ENCODE measurements at regions not wholly inside any gene's neighbourhood (a gene's known extent, or its start where the extent isn't known, plus 50 kb on each side); places are given as distances from the start of the nearest gene placed in this dataset.
"Not testable (repeated sequence)": the region's sequence is repeated elsewhere in the genome, so short reads cannot be mapped to it uniquely, and the experiment has no call there.

DNA sequence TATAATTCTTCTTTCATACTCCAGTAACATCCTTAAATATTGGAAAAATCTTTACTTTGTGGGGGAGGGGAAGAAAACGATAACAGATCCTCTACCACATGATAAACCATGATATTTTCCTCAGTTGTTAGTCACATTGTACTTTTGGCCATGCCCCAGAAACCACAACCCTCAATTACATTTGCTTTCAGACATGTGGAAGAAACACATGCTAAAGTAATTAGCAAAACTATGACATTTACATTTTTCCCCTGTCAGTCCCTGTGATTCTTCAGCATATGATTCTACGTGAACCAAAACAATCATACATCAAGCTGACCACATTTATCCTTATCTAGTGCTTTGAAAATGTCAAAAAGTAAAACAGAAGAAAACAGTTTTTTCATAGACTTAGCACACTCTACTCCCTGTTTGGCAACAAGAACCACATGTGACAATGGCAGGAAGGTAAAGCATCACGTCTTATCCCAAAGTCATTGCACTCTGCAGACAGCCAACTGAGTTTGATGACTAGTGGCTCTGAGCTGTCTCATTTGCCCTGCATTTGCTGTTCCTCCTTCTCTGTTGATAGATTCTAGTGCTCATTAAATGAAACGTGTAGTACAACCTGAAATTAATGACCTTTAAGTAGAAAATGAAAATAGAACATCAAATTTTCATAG, 505.8 kb upstream of the MARCKS start:
- DNase-seq (ENCODE audit: low spot score): no peak

DNA sequence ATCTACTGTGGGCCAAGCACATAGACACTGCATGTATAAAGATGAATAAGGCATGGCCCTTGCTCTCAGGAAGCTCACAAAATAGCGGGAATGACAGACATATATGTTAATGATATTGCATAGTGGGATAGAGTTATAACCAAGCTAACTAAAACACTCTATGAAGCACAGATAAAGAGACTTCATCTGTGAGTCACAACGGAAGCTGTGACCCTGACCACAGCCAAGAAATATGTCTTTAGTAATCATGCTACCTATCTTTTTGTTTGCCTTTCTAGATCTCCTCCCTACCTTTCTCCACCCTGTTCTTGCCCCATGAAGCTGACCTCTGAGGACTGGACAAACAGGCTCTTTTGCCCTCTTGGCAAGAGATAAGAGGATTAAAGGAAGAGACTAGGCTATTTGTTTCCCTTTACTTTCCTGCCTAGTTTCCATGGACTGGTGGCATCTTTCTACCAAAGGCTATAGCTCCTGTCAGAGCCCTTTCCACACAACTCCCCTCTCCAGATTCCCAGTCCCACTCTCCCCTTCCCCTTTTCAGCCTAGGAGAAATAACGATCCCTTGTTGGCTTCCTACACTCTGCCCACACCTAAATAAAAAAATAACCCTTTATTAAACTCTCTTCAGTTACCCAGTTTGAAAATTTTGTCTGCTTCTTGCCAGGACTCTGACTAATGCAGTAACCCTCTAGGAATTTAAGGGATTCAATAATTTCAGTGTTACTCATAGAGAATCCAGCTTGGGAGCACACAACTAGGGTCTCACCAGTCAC, 504.9 kb upstream of the MARCKS start:
- peak; percentile 40 for DNase-seq (ENCODE audit: low spot score)

DNA sequence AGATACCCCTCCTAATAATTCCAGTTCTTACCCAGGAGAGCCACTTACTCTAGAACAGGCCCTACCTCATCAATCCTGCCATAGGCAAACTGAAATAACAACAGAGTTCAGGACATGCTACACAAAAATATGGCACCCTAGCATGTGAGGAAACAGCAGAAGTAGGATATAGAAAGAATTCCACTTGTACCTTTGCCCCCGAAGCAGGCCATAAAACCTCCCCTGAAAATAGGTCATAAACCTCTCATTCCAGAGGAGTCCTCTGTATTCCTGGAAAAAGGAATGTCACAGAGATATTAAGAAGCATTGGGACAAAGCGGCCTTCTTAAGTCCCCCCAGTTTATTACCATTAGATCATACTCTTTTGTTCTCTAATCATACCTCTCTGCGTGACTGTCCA, 504.3 kb upstream of the MARCKS start:
- DNase-seq (ENCODE audit: low spot score): no peak

DNA sequence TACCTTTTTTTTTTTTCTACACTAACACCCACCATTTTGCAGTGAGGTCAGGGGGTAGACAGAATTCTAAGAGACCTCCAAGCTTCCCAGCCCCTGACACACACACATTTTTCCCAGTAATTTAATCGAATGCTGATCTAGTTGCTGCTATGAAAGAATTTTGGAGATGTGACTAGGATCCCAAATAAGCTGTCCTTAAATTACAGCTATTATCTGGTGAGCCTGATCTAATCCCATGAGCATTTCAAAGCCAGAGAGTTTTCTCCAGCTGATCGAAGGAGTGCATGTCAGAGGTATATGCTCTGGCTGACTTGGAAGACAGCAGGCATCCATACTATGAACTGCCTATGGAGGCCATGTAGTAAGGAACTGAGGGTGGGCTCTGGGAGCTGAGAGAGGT, 503.8 kb upstream of the MARCKS start:
- DNase-seq (ENCODE audit: low spot score): no peak

- DNase-seq (ENCODE audit: low spot score): no peak
Observed at GRCh38 chr6:113354204-113354895, 502.8 kb upstream of the MARCKS start.

DNA sequence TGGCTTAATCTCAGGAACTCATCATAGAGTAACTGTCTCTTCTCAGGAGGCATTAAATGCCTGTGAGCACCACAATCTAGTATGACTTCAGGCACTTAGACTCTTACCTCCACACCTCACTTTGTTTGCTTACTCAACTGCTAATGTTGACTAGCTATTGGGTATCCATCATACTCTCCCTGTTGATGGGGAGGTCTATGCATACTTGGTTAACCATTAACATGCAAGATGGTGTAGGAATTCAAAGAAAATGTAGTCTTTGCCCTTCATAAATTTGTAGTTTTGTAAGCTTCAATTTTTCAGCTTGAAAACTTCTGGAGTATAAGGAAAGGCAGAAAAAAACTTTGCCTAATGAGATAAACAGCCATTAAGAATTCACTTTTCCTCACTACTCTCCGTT, 501.0 kb upstream of the MARCKS start:
- no peak for DNase-seq (ENCODE audit: low spot score)

- no peak for DNase-seq (ENCODE audit: low spot score)
Observed at GRCh38 chr6:113357041-113357440, 500.1 kb upstream of the MARCKS start.

DNA sequence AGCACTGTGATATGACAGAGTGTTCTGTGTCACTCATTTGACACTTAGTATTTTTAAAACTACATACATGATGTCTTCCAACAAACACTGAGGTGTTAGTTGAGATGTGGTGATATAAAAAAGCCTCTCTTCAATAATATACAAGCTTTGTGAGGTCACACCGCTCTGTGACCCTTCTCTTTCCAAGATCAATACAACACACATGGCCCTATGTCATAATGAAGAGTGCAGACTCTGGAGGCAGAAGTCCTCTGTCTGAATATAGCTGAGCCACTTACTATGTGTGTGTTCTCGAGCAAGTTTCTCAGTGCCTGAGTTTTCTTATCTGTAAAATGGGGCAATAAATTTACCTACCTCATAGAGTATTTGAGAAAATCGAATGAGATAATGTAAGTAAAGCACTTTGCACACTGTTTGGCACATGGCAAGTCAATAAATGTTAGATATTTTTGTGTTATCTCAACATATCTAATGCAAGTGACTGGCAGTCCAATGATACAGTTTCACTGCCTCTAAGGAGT, 499.0 kb upstream of the MARCKS start:
- DNase-seq (ENCODE audit: low spot score): no peak

- DNase-seq (ENCODE audit: low spot score): no peak
Observed at GRCh38 chr6:113359155-113360140, 497.7 kb upstream of the MARCKS start.

- DNase-seq (ENCODE audit: low spot score): no peak
Observed at GRCh38 chr6:113361014-113361645, 496.0 kb upstream of the MARCKS start.

DNA sequence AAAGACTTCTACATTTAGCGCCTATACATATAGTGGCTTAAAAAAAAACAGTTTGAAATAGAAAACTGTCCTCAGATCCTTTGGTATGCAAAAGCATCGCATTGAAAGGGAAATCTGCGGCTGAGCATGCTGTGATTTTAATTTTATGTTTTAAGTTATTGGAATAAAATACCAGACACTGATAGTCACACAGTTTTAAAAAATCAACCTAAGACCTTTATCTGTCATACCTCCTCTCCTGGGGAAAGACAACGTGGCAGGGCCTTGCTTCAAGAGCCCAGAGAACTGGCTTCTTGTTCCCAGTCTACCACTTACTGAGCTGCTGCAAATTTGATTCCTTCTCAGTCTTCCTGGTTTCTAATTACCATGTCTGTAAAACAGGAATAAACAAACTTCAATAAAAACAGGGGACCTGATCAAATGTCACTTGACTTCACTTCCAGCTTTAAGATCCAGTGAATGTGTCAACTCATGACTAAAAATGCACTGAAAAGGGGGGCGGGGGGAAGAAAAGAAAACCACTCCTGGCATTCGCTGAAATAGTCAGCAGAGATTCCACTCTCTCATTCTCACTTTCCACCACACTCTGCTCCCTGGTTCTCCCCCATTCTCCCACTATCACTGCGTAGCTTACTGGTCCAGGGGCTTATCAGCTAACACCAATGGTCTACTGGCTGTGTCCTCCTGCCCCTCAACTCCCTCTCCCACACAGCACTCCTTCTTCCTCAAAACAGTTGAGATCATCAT, 494.7 kb upstream of the MARCKS start:
- no peak for DNase-seq (ENCODE audit: low spot score)

- DNase-seq (ENCODE audit: low spot score): no peak
Observed at GRCh38 chr6:113363048-113363798, 493.9 kb upstream of the MARCKS start.

GRCh38 chr6:113363866-113364265, 493.3 kb upstream of the MARCKS start:
- DNase-seq (ENCODE audit: low spot score): no peak

- DNase-seq (ENCODE audit: low spot score): no peak
Observed at GRCh38 chr6:113364766-113365165, 492.4 kb upstream of the MARCKS start.

- no peak for DNase-seq (ENCODE audit: low spot score)
Observed at GRCh38 chr6:113365191-113365590, 492.0 kb upstream of the MARCKS start.

- no peak for DNase-seq (ENCODE audit: low spot score)
Observed at GRCh38 chr6:113366505-113366904, 490.6 kb upstream of the MARCKS start.

GRCh38 chr6:113370508-113371502, 486.3 kb upstream of the MARCKS start:
- DNase-seq (ENCODE audit: low spot score): no peak

GRCh38 chr6:113375466-113375865, 481.7 kb upstream of the MARCKS start:
- DNase-seq (ENCODE audit: low spot score): not testable (repeated sequence)

Data from hepatic stellate cell (primary cell).